Naive thymus-derived CD8-positive, alpha-beta T cell (primary cell): ENCODE measurements at regions not wholly inside any gene's neighbourhood (a gene's known extent, or its start where the extent isn't known, plus 50 kb on each side); places are given as distances from the start of the nearest gene placed in this dataset.

Source experiments
- ATAC-seq, 2 donors: fragments of 150-1000 bp; cut with Tn5 transposase in 1 of 2; sonication (Bioruptor Pico), chemical (Tn5 transposase) in 1 of 2; 1 replicate in 1 of 2; 2 replicates in 1 of 2; pipeline ENCODE4 v1.10.0; 2021; ENCODE audit warnings: mild to moderate bottlenecking in 2 of 2, moderate library complexity in 2 of 2
- POLR2A ChIA-PET: fragments of 350-600 bp; sonication (Branson Sonifier 250); formaldehyde crosslinking; loops from one replicate; lab custom pipeline; 2021; ENCODE audit warnings: antibody characterized with exemption; lab: Charles Lee
- DNase-seq, 10 donors: peaks; one replicate each; pipeline versions ENCODE4 v3.0.0 to v3.0.0-alpha.2; 2020 to 2022
- H3K27ac Mint-ChIP-seq, 10 donors: one replicate each; pipeline ENCODE4 v1.8.0; 2020 to 2022; ENCODE audit warnings: mild to moderate bottlenecking in 10 of 10, mixed read lengths in 10 of 10, moderate library complexity in 4 of 10, inconsistent platforms in 1 of 10
- H3K27me3 Mint-ChIP-seq, 5 donors: one replicate each; pipeline ENCODE4 v1.8.0; 2021 to 2022; ENCODE audit warnings: mixed read lengths in 5 of 5
- H3K36me3 Mint-ChIP-seq, 3 donors: one replicate each; pipeline ENCODE4 v1.8.0; 2020 to 2022; ENCODE audit warnings: mixed read lengths in 3 of 3, mild to moderate bottlenecking in 2 of 3, inconsistent platforms in 1 of 3
- H3K4me1 Mint-ChIP-seq, 4 donors: one replicate each; pipeline ENCODE4 v1.8.0; 2021 to 2022; ENCODE audit warnings: mixed read lengths in 4 of 4
- H3K4me3 Mint-ChIP-seq, 10 donors: one replicate each; pipeline ENCODE4 v1.8.0; 2020 to 2022; ENCODE audit warnings: mild to moderate bottlenecking in 10 of 10, mixed read lengths in 10 of 10, moderate library complexity in 6 of 10, inconsistent platforms in 1 of 10
- H3K9me3 Mint-ChIP-seq, 9 donors: one replicate each; pipeline ENCODE4 v1.8.0; 2020 to 2022; ENCODE audit warnings: mixed read lengths in 9 of 9, mild to moderate bottlenecking in 3 of 9, inconsistent platforms in 1 of 9, moderate library complexity in 1 of 9

- POLR2A ChIA-PET, result no interaction called here
- ATAC-seq, result no peak
- no peaks in the 10 kb centered on the region for H3K36me3 Mint-ChIP-seq
- H3K27me3 Mint-ChIP-seq, result no peaks in the 10 kb centered on the region
- no peak for DNase-seq
- H3K9me3 Mint-ChIP-seq, result peaks cover 0 to 20% (median 5%) of the 10 kb centered on the region in 9 donors
- no peak overlapping the region for H3K27ac Mint-ChIP-seq
- no peak overlapping the region for H3K4me3 Mint-ChIP-seq
- no peaks in the 10 kb centered on the region for H3K4me1 Mint-ChIP-seq
Measured at GRCh38 chr4:130187587-130187986, 1091.6 kb downstream of the C4orf33 start.

- Mint-ChIP-seq H3K27me3 (no peaks in the 10 kb centered on the region), H3K4me3 (no peak overlapping the region), H3K4me1 (no peaks in the 10 kb centered on the region), H3K36me3 (no peaks in the 10 kb centered on the region), H3K27ac (no peak overlapping the region), H3K9me3 (peaks cover 0 to 20% (median 4%) of the 10 kb centered on the region in 9 donors)
- DNase-seq (no peak), ATAC-seq (no peak)
- POLR2A ChIA-PET, result no interaction called here
Measured at GRCh38 chr4:130192787-130193186, 1096.8 kb downstream of the C4orf33 start.

- H3K4me3 Mint-ChIP-seq, result no peak overlapping the region
- no peaks in the 10 kb centered on the region for H3K4me1 Mint-ChIP-seq
- ATAC-seq (no peak), DNase-seq (no peak)
- peaks cover 0 to 13% (median 2%) of the 10 kb centered on the region in 9 donors for H3K9me3 Mint-ChIP-seq
- no peak overlapping the region for H3K27ac Mint-ChIP-seq
- H3K36me3 Mint-ChIP-seq, result peaks cover 0 to 4% (median 0%) of the 10 kb centered on the region in 3 donors
- no peaks in the 10 kb centered on the region for H3K27me3 Mint-ChIP-seq
- POLR2A ChIA-PET, result no interaction called here
Measured at GRCh38 chr4:130197946-130198345, 1102.0 kb downstream of the C4orf33 start.

- Mint-ChIP-seq H3K4me3 (no peak overlapping the region), H3K36me3 (peaks cover 0 to 4% (median 0%) of the 10 kb centered on the region in 3 donors)
Measured at GRCh38 chr4:130203571-130203970, 1107.6 kb downstream of the C4orf33 start.

GRCh38 chr4:130210864-130211263, 1114.9 kb downstream of the C4orf33 start:
- DNase-seq (no peak), ATAC-seq (no peak)
- POLR2A ChIA-PET, result no interaction called here
- Mint-ChIP-seq H3K27ac (no peak overlapping the region), H3K27me3 (no peaks in the 10 kb centered on the region), H3K4me1 (no peaks in the 10 kb centered on the region), H3K4me3 (no peak overlapping the region), H3K36me3 (no peaks in the 10 kb centered on the region), H3K9me3 (peaks cover 0 to 19% (median 2%) of the 10 kb centered on the region in 9 donors)

More at GRCh38 chr4:130203571-130203970, 1107.6 kb downstream of the C4orf33 start:
- DNase-seq (no peak), ATAC-seq (no peak)
- Mint-ChIP-seq H3K4me1 (no peaks in the 10 kb centered on the region), H3K27ac (no peak overlapping the region), H3K9me3 (peaks cover 0 to 21% (median 6%) of the 10 kb centered on the region in 9 donors), H3K27me3 (no peaks in the 10 kb centered on the region)
- POLR2A ChIA-PET, result no interaction called here

- Mint-ChIP-seq H3K27me3 (no peaks in the 10 kb centered on the region), H3K9me3 (peaks cover 0 to 10% (median 0%) of the 10 kb centered on the region in 9 donors), H3K4me1 (no peaks in the 10 kb centered on the region), H3K4me3 (no peak overlapping the region), H3K27ac (no peak overlapping the region), H3K36me3 (no peaks in the 10 kb centered on the region)
- no peak for DNase-seq
- POLR2A ChIA-PET, result no interaction called here
- no peak for ATAC-seq
Measured at GRCh38 chr4:130214268-130214667, 1118.3 kb downstream of the C4orf33 start.

GRCh38 chr4:130233377-130234047, 1137.6 kb downstream of the C4orf33 start:
- Mint-ChIP-seq H3K36me3 (no peaks in the 10 kb centered on the region), H3K4me3 (peak overlapping the region in 6 of 10 donors; percentile 4 to 62 (median 28)), H3K27me3 (no peaks in the 10 kb centered on the region), H3K4me1 (peaks cover 0 to 5% (median 2%) of the 10 kb centered on the region in 4 donors), H3K9me3 (peaks cover 0 to 2% (median 0%) of the 10 kb centered on the region in 9 donors), H3K27ac (no peak overlapping the region)
- ATAC-seq, result no peak
- POLR2A ChIA-PET, result no interaction called here
- peak in 2 of 10 donors; percentile 1 to 7 for DNase-seq

- peaks cover 0 to 5% (median 2%) of the 10 kb centered on the region in 4 donors for H3K4me1 Mint-ChIP-seq
- ATAC-seq (no peak), DNase-seq (no peak)
- H3K36me3 Mint-ChIP-seq, result no peaks in the 10 kb centered on the region
- no peaks in the 10 kb centered on the region for H3K27me3 Mint-ChIP-seq
- no peak overlapping the region for H3K4me3 Mint-ChIP-seq
- POLR2A ChIA-PET, result no interaction called here
- H3K9me3 Mint-ChIP-seq, result peaks cover 0 to 7% (median 0%) of the 10 kb centered on the region in 9 donors
- H3K27ac Mint-ChIP-seq, result no peak overlapping the region
Measured at GRCh38 chr4:130238121-130238520, 1142.2 kb downstream of the C4orf33 start.

- ATAC-seq, result no peak
- no peak overlapping the region for H3K4me3 Mint-ChIP-seq
- POLR2A ChIA-PET, result no interaction called here
- H3K36me3 Mint-ChIP-seq, result no peaks in the 10 kb centered on the region
- H3K4me1 Mint-ChIP-seq, result no peaks in the 10 kb centered on the region
- H3K9me3 Mint-ChIP-seq, result peaks cover 0 to 8% (median 0%) of the 10 kb centered on the region in 9 donors
- H3K27ac Mint-ChIP-seq, result no peak overlapping the region
- no peaks in the 10 kb centered on the region for H3K27me3 Mint-ChIP-seq
- DNase-seq, result no peak
Measured at GRCh38 chr4:130249002-130249401, 1153.0 kb downstream of the C4orf33 start.

GRCh38 chr4:130257271-130257670, 1161.3 kb downstream of the C4orf33 start:
- ATAC-seq (no peak), DNase-seq (no peak)
- H3K27me3 Mint-ChIP-seq, result no peaks in the 10 kb centered on the region
- H3K9me3 Mint-ChIP-seq, result peaks cover 0 to 2% (median 0%) of the 10 kb centered on the region in 9 donors
- POLR2A ChIA-PET, result no interaction called here
- H3K36me3 Mint-ChIP-seq, result no peaks in the 10 kb centered on the region
- no peak overlapping the region for H3K4me3 Mint-ChIP-seq
- H3K4me1 Mint-ChIP-seq, result no peaks in the 10 kb centered on the region
- no peak overlapping the region for H3K27ac Mint-ChIP-seq

GRCh38 chr4:130266814-130267213, 1170.9 kb downstream of the C4orf33 start:
- H3K4me1 Mint-ChIP-seq, result no peaks in the 10 kb centered on the region
- H3K4me3 Mint-ChIP-seq, result no peak overlapping the region
- POLR2A ChIA-PET, result no interaction called here
- no peak for ATAC-seq
- DNase-seq, result no peak
- H3K9me3 Mint-ChIP-seq, result peaks cover 6 to 40% (median 14%) of the 10 kb centered on the region in 9 donors
- no peak overlapping the region for H3K27ac Mint-ChIP-seq
- no peaks in the 10 kb centered on the region for H3K36me3 Mint-ChIP-seq
- H3K27me3 Mint-ChIP-seq, result no peaks in the 10 kb centered on the region

- POLR2A ChIA-PET, result no interaction called here
- Mint-ChIP-seq H3K36me3 (no peaks in the 10 kb centered on the region), H3K27me3 (no peaks in the 10 kb centered on the region), H3K4me3 (no peak overlapping the region), H3K27ac (no peak overlapping the region), H3K4me1 (no peaks in the 10 kb centered on the region), H3K9me3 (peaks cover 0 to 10% (median 1%) of the 10 kb centered on the region in 9 donors)
- ATAC-seq (no peak), DNase-seq (no peak)
Measured at GRCh38 chr4:130288576-130288975, 1192.6 kb downstream of the C4orf33 start.

- H3K27me3 Mint-ChIP-seq, result no peaks in the 10 kb centered on the region
- no peak overlapping the region for H3K4me3 Mint-ChIP-seq
- ATAC-seq (no peak), DNase-seq (no peak)
- H3K4me1 Mint-ChIP-seq, result no peaks in the 10 kb centered on the region
- POLR2A ChIA-PET, result no interaction called here
- no peaks in the 10 kb centered on the region for H3K36me3 Mint-ChIP-seq
- H3K9me3 Mint-ChIP-seq, result peaks cover 0 to 8% (median 0%) of the 10 kb centered on the region in 9 donors
- no peak overlapping the region for H3K27ac Mint-ChIP-seq
Measured at GRCh38 chr4:130293692-130294091, 1197.7 kb downstream of the C4orf33 start.

- DNase-seq (no peak), ATAC-seq (no peak)
- Mint-ChIP-seq H3K27me3 (no peaks in the 10 kb centered on the region), H3K4me1 (no peaks in the 10 kb centered on the region), H3K4me3 (no peak overlapping the region), H3K27ac (no peak overlapping the region), H3K36me3 (no peaks in the 10 kb centered on the region), H3K9me3 (peaks cover 0 to 13% (median 2%) of the 10 kb centered on the region in 9 donors)
- POLR2A ChIA-PET, result no interaction called here
Measured at GRCh38 chr4:130296448-130296847, 1200.5 kb downstream of the C4orf33 start.
